ENCODE measurements at regions not wholly inside any gene's neighbourhood (a gene's known extent, or its start where the extent isn't known, plus 50 kb on each side); places are given as distances from the start of the nearest gene placed in this dataset.

DNA sequence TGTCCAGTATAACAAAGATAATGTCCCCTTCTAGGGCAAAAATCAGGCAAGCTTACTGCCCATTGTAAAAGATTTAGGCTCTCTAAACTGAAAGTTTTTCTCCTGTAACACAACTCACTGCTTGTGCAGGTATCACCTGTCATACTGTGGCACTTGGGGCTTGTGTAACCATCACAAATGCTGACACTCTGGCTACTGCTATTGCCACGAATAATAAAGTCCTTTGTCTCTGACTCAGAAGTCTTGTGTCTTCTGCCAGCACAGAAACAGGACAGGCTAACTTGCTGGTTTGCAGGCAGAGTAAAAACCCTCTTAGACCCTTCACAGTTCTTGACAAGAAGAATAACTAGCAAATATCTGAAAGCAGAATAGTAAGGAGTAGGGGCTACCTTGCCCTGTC, 273.9 kb downstream of the RPS24 start:
- peaks cover 2% of the 10 kb centered on the region for H3K4me1 Mint-ChIP-seq

DNA sequence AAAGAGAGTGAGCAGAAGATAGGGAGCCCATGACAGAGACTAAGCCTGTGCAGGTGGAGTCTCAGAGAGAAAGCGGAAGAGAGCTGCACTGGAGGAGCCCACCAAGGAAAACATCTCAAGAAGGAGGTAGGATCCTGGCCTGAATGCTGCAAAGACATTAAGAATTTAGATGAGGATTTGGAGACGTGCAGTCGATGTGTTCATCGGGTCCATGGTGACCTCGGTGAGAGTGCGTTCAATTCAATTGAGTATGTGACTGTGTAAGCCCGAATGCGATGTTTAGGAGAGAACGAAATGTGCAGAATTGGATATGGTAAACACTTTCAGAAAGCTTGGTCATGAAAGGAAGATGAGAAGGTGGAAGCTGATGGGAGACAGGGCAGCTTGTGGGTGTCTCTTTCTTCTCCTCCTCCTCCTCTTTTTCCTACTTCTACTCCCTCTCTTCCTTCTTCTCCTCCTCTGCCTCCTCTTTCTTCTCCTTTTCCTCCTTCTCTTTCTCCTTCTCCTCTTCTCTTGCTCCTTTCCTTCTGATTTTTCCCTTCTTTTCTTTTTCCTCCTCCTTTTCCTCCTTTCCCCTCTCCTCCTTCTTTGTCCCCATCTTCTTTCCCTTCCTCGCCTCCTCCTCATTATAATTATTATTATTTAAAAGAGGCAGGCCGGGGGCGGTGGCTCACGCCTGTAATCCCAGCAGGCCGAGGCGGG, 276.0 kb downstream of the RPS24 start:
- H3K4me1 Mint-ChIP-seq: no peaks in the 10 kb centered on the region
- H3K9me3 Mint-ChIP-seq: no peaks in the 10 kb centered on the region
- no peak overlapping the region for H3K4me3 Mint-ChIP-seq
- no peak overlapping the region for H3K27ac Mint-ChIP-seq
- no peaks in the 10 kb centered on the region for H3K27me3 Mint-ChIP-seq
- H3K36me3 Mint-ChIP-seq: no peaks in the 10 kb centered on the region

More for the DNA sequence above, 273.9 kb downstream of the RPS24 start:
- no peak overlapping the region for H3K4me3 Mint-ChIP-seq
- no peaks in the 10 kb centered on the region for H3K9me3 Mint-ChIP-seq
- no peaks in the 10 kb centered on the region for H3K36me3 Mint-ChIP-seq
- H3K27me3 Mint-ChIP-seq: no peaks in the 10 kb centered on the region
- H3K27ac Mint-ChIP-seq: no peak overlapping the region

- Mint-ChIP-seq H3K4me1 (no peaks in the 10 kb centered on the region), H3K4me3 (no peak overlapping the region), H3K9me3 (no peaks in the 10 kb centered on the region), H3K36me3 (no peaks in the 10 kb centered on the region), H3K27ac (no peak overlapping the region), H3K27me3 (no peaks in the 10 kb centered on the region)
Observed at GRCh38 chr10:78310481-78311080, 276.9 kb downstream of the RPS24 start.

DNA sequence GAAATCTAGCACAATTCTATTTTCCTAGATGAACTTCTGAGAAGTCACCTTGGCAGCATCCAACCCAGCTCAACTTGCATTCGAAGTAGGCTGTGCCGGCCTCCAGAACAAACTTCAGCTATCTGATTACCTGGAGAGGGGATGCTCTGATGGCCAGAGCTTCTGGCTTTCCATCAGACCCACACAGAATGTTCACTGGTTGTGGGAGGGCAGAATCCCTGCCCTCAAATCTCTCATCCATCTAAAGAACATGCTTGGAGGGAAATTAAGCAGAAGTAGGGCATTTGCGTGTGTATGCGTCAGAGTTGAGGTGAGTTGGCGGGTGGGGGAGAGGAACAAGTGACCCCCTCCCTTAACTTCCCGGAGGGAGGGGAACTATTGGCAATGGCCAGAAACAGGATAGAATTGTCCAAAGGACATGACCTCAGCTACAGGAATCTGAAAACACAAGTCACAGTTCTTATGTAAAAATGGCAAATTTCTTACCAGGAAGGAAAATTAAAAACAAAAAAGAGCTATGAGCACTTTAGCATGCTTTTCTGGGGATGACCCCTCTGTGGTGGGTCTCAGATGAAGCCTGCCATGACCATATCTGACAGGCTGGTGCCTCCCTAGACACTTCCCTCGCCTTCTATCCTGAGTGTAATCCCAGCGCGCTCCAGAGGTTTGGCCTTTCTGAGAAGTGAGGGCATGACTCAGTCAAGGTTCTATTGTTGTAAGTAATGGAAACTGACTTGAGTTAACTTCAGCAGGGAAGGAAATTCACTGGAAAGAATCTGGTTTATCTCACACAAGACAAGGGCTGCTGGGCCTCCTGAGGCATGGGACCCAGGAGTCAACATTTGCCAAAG, 278.8 kb downstream of the RPS24 start:
- Mint-ChIP-seq H3K36me3 (no peaks in the 10 kb centered on the region), H3K4me3 (no peak overlapping the region), H3K27me3 (no peaks in the 10 kb centered on the region), H3K9me3 (no peaks in the 10 kb centered on the region), H3K4me1 (no peaks in the 10 kb centered on the region), H3K27ac (no peak overlapping the region)

DNA sequence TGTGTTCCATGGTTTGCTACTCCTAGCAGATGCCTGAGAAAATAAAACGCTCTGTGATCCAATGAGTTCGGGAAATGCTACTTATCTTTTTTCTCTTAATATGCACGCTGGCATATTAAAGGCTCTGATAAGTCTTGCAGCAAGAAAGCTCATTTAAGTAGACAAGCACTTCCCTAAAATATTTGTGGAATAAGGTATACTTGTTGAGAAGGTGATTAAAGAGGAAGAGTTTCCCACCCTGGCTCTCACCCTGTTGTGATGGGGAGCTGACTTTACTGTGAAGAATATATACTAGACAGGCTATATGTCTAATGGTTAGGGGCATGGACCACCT, 279.4 kb downstream of the RPS24 start:
- Mint-ChIP-seq H3K36me3 (no peaks in the 10 kb centered on the region), H3K9me3 (no peaks in the 10 kb centered on the region), H3K27ac (no peak overlapping the region), H3K4me3 (no peak overlapping the region), H3K4me1 (no peaks in the 10 kb centered on the region), H3K27me3 (no peaks in the 10 kb centered on the region)

DNA sequence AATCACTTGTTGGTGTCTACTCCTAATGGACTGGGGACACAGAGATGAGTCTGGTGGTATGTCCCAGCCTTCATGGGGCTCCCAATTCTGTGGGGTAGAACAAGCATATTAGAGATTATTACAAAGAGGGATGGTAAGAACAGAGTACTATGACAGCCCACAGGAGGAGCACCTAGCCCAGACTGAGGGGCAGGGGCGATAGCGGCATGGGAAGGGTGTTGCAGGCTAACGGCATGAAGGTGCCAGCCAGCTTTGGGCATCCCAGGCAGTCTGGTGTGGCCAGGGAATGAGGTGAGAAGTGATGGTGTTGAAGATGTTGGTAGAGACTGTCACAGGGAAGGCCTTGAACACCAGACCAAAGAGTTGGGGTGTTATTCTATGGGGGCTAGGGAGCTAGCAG, 280.0 kb downstream of the RPS24 start:
- H3K27me3 Mint-ChIP-seq: no peaks in the 10 kb centered on the region
- H3K9me3 Mint-ChIP-seq: no peaks in the 10 kb centered on the region
- H3K4me3 Mint-ChIP-seq: no peak overlapping the region
- no peaks in the 10 kb centered on the region for H3K4me1 Mint-ChIP-seq
- no peaks in the 10 kb centered on the region for H3K36me3 Mint-ChIP-seq
- H3K27ac Mint-ChIP-seq: no peak overlapping the region

DNA sequence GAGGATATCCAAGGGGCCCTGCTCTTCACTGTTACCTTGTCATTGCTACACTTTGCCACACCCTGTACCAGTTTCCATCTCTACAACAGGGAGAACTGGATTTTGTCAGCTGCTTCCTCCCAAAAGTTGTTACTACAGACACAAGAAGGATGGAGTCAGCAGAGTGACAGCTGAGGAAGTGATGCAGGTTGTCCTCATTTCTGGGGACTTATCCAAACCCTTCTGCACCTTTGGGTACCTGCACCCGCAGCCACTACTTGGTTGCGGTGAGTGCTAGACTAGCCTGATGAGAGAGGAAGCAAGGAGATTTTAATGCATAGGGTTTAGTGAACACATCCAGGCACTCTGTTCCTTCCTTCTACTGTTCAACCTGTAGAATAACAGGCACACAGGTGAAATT, 281.0 kb downstream of the RPS24 start:
- H3K27me3 Mint-ChIP-seq: no peaks in the 10 kb centered on the region
- H3K9me3 Mint-ChIP-seq: no peaks in the 10 kb centered on the region
- H3K27ac Mint-ChIP-seq: no peak overlapping the region
- H3K4me1 Mint-ChIP-seq: no peaks in the 10 kb centered on the region
- H3K36me3 Mint-ChIP-seq: no peaks in the 10 kb centered on the region
- H3K4me3 Mint-ChIP-seq: no peak overlapping the region

DNA sequence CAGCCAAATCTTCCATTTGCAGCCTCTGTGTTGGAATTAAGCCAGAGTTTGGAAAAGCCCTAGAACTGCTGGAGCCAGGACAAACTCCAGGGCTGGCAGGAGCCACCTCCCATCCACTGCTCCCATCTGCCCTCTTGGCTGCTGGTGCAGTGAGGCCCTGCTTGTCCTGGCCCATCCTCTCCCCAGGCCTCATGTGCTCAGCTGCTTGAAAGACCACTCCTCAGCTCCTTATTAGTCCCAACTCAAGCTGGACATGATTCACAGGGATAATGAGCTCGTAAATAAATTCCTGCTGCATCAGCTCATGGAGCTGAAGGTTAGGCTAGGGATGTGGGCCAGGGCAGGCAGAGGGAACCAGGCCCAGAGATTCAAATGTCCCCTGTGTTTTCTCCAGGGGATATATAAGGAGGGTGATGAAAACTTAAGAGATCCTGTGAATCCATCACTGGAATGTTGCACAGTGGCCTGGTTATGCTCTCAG, 282.8 kb downstream of the RPS24 start:
- Mint-ChIP-seq H3K36me3 (no peaks in the 10 kb centered on the region), H3K4me1 (peaks cover 9% of the 10 kb centered on the region), H3K27ac (no peak overlapping the region), H3K27me3 (no peaks in the 10 kb centered on the region), H3K9me3 (no peaks in the 10 kb centered on the region), H3K4me3 (no peak overlapping the region)

DNA sequence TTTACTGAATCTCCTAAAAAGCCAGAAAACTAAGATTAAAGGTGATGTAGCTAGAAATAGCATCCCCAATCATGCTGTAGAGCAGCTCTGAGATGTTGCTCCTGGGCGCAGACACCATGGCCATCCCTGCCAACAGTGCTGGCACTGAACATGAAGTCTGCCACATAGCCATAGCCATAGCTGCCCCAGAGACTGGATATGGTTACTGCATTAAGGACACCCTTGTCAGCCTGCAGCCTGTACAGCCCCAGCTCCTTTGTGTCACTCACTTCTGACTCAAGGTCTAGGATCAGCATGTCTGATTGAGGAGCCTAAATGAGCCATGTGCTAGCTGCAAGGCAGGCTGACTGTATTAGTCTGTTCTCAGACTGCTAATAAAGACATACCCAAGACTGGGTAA, 284.6 kb downstream of the RPS24 start:
- Mint-ChIP-seq H3K4me1 (peaks cover 9% of the 10 kb centered on the region), H3K4me3 (no peak overlapping the region), H3K36me3 (no peaks in the 10 kb centered on the region), H3K27me3 (no peaks in the 10 kb centered on the region), H3K9me3 (no peaks in the 10 kb centered on the region), H3K27ac (no peak overlapping the region)

- no peak overlapping the region for H3K4me3 Mint-ChIP-seq
Observed at GRCh38 chr10:78319371-78319770, 285.7 kb downstream of the RPS24 start.

DNA sequence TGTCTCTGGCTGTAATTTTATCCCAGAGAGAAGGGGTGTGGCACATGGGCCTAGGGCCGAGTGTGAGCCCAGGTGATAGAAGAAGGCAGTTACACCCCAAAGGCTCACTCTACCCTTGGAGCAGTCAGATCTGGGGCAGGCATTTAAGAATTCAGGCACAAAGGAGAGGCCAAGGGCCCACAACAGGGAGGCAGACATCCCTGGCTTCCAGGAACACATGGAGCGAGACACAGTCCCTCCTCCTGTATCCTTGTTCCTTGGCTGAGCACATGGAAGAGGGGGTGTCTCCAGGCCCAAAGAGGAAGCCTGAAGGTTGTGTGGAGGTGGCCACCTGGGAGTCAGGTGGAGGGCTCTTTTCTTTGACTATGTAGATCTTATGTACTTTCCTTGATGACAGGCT, 286.2 kb downstream of the RPS24 start:
- no peaks in the 10 kb centered on the region for H3K27me3 Mint-ChIP-seq
- no peak overlapping the region for H3K27ac Mint-ChIP-seq
- no peak overlapping the region for H3K4me3 Mint-ChIP-seq
- peaks cover 9% of the 10 kb centered on the region for H3K4me1 Mint-ChIP-seq
- H3K36me3 Mint-ChIP-seq: peaks cover under 1% of the 10 kb centered on the region
- H3K9me3 Mint-ChIP-seq: peaks cover 5% of the 10 kb centered on the region

More at GRCh38 chr10:78319371-78319770, 285.7 kb downstream of the RPS24 start:
- peaks cover under 1% of the 10 kb centered on the region for H3K9me3 Mint-ChIP-seq
- H3K36me3 Mint-ChIP-seq: no peaks in the 10 kb centered on the region
- no peak overlapping the region for H3K27ac Mint-ChIP-seq
- H3K4me1 Mint-ChIP-seq: peaks cover 9% of the 10 kb centered on the region
- H3K27me3 Mint-ChIP-seq: no peaks in the 10 kb centered on the region

DNA sequence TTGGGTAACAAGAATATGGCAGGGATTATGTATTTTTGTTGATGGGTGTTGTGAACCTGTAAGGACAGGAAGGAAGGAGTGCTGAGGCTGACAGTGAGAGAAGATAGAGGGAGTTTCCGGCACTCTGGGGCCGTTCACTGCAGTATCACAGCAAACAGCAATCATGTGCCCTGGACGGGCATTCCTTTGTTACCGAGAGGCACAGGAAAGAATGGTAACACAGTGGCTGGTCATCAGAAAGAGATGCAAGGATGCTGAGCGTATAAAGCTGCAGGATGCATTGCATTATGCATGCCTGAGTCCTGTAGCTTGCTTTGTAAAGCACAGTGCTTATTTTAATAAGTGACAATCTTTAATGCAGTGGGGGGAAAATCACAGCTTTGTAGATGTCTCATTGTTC, 286.8 kb downstream of the RPS24 start:
- H3K36me3 Mint-ChIP-seq: peaks cover 2% of the 10 kb centered on the region
- H3K4me1 Mint-ChIP-seq: peaks cover 9% of the 10 kb centered on the region
- H3K9me3 Mint-ChIP-seq: peaks cover 12% of the 10 kb centered on the region
- peak overlapping the region; percentile 33 for H3K27ac Mint-ChIP-seq
- no peaks in the 10 kb centered on the region for H3K27me3 Mint-ChIP-seq
- no peak overlapping the region for H3K4me3 Mint-ChIP-seq

- no peak overlapping the region for H3K27ac Mint-ChIP-seq
- no peak overlapping the region for H3K4me3 Mint-ChIP-seq
Observed at GRCh38 chr10:78321000-78321399, 287.3 kb downstream of the RPS24 start.

GRCh38 chr10:78321500-78321899, 287.8 kb downstream of the RPS24 start:
- Mint-ChIP-seq H3K36me3 (peaks cover 8% of the 10 kb centered on the region), H3K27me3 (peaks cover 2% of the 10 kb centered on the region), H3K9me3 (peaks cover 17% of the 10 kb centered on the region), H3K27ac (no peak overlapping the region), H3K4me1 (peaks cover 9% of the 10 kb centered on the region), H3K4me3 (no peak overlapping the region)

More at GRCh38 chr10:78321000-78321399, 287.3 kb downstream of the RPS24 start:
- H3K27me3 Mint-ChIP-seq: no peaks in the 10 kb centered on the region
- H3K4me1 Mint-ChIP-seq: peaks cover 9% of the 10 kb centered on the region
- H3K36me3 Mint-ChIP-seq: peaks cover 4% of the 10 kb centered on the region
- H3K9me3 Mint-ChIP-seq: peaks cover 13% of the 10 kb centered on the region

GRCh38 chr10:78326372-78326771, 292.7 kb downstream of the RPS24 start:
- Mint-ChIP-seq H3K4me3 (no peak overlapping the region), H3K27ac (no peak overlapping the region), H3K27me3 (peaks cover 4% of the 10 kb centered on the region), H3K9me3 (peaks cover 28% of the 10 kb centered on the region), H3K36me3 (peaks cover 10% of the 10 kb centered on the region), H3K4me1 (no peaks in the 10 kb centered on the region)

Measured in activated naive CD4-positive, alpha-beta T cell treated with anti-CD3 and anti-CD28 coated beads, Interleukin-2, amount 50 U/mL, for 24 hours (primary cell).